Hepatocyte (in vitro differentiated cells): ENCODE measurements at regions not wholly inside any gene's neighbourhood (a gene's known extent, or its start where the extent isn't known, plus 50 kb on each side); places are given as distances from the start of the nearest gene placed in this dataset.

Experiments
- EZH2 ChIP-seq: fragments of 200-600 bp; sonication (generic); IDR thresholded peaks from 2 replicates; pipeline ENCODE4 v1.6.1; 2016; ENCODE audit warnings: antibody characterized with exemption, mild to moderate bottlenecking, borderline replicate concordance
- EZH2phosphoT487 ChIP-seq: fragments of 200-600 bp; sonication (generic); IDR thresholded peaks from one replicate; pipeline ENCODE4 v1.6.1; 2018; ENCODE audit warnings: antibody characterized with exemption, mild to moderate bottlenecking, low read depth, moderate library complexity; ENCODE audit not compliant: unreplicated experiment, severe bottlenecking
- TF ChIP-seq, protein P1 (sequence below): fragments of 200-600 bp; sonication (generic); IDR thresholded peaks from 2 replicates; pipeline ENCODE4 v1.5.1; 2016; ENCODE audit warnings: antibody characterized with exemption, mild to moderate bottlenecking; ENCODE audit not compliant: poor library complexity

- TF ChIP-seq EZH2phosphoT487 (no peak), EZH2 (no peak)
- TF ChIP-seq, protein P1, sequence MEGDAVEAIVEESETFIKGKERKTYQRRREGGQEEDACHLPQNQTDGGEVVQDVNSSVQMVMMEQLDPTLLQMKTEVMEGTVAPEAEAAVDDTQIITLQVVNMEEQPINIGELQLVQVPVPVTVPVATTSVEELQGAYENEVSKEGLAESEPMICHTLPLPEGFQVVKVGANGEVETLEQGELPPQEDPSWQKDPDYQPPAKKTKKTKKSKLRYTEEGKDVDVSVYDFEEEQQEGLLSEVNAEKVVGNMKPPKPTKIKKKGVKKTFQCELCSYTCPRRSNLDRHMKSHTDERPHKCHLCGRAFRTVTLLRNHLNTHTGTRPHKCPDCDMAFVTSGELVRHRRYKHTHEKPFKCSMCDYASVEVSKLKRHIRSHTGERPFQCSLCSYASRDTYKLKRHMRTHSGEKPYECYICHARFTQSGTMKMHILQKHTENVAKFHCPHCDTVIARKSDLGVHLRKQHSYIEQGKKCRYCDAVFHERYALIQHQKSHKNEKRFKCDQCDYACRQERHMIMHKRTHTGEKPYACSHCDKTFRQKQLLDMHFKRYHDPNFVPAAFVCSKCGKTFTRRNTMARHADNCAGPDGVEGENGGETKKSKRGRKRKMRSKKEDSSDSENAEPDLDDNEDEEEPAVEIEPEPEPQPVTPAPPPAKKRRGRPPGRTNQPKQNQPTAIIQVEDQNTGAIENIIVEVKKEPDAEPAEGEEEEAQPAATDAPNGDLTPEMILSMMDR, result no peak
Observed at GRCh38 chr13:76250211-76250610, 614.1 kb downstream of the LMO7 start.
